ENCODE measurements at regions not wholly inside any gene's neighbourhood (a gene's known extent, or its start where the extent isn't known, plus 50 kb on each side); places are given as distances from the start of the nearest gene placed in this dataset.
"Not testable (repeated sequence)": the region's sequence is repeated elsewhere in the genome, so short reads cannot be mapped to it uniquely, and the experiment has no call there.

DNA sequence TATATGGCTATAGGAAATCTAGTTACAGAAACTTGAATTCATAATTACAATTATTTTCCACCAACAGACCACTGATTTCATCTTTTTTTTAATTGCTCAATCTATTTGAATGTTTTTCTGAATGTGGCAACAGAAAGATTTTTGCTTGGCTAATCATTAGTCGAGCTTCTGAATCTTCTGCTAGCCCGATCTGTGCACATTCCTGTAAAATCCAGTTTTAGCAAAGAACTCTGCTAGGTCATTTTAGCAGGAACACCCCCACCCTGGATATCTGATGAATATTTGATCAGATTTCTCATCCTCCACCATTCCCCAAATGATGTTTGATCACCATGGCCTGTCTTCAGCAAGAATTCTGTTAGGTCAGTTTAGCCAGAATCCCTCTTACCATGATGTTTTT, 176.3 kb downstream of the LEPR start:
- no peaks in the 10 kb centered on the region for H3K4me1 ChIP-seq (ENCODE audit: insufficient read depth, low read length)
- no peak overlapping the region for H3K27ac ChIP-seq (ENCODE audit: low read length)
- H3K9ac ChIP-seq (ENCODE audit: low read depth, low read length) = no peak overlapping the region
- H3K4me3 ChIP-seq (ENCODE audit: low read length) = no peak overlapping the region
- no peaks in the 10 kb centered on the region for H3K36me3 ChIP-seq (ENCODE audit: insufficient read depth, low read depth, low read length)
- no peaks in the 10 kb centered on the region for H3K27me3 ChIP-seq (ENCODE audit: insufficient read depth, low read length)
- H3K9me3 ChIP-seq (ENCODE audit: insufficient read depth, low read depth, low read length) = no peaks in the 10 kb centered on the region

GRCh38 chr1:65605621-65606020, 185.2 kb downstream of the LEPR start:
- Histone ChIP-seq H3K9me3 (ENCODE audit: insufficient read depth, low read depth, low read length) (no peaks in the 10 kb centered on the region), H3K9ac (ENCODE audit: low read depth, low read length) (no peak overlapping the region), H3K4me1 (ENCODE audit: insufficient read depth, low read length) (no peaks in the 10 kb centered on the region), H3K27me3 (ENCODE audit: insufficient read depth, low read length) (no peaks in the 10 kb centered on the region), H3K27ac (ENCODE audit: low read length) (no peak overlapping the region), H3K36me3 (ENCODE audit: insufficient read depth, low read depth, low read length) (no peaks in the 10 kb centered on the region), H3K4me3 (ENCODE audit: low read length) (no peak overlapping the region)

DNA sequence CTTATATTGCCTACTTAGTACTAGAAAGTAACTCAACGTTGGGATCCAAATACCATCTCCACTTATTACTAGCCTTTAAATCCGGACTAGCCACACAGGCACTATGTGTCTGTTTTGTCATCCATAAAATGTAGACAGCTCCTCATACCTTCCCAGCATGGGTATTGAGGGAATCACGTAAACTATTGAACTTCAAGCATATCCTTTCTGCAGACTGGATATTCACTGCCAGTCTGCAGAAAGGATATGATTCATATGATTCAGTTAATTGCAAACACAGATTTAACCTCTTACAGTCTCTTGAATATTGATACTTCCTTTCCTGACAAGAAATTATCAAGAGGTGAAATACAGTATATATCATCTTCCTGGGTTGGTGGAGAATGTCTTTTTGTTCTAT, 186.0 kb downstream of the LEPR start:
- Histone ChIP-seq H3K27me3 (ENCODE audit: insufficient read depth, low read length) (no peaks in the 10 kb centered on the region), H3K9ac (ENCODE audit: low read depth, low read length) (no peak overlapping the region), H3K9me3 (ENCODE audit: insufficient read depth, low read depth, low read length) (no peaks in the 10 kb centered on the region), H3K4me1 (ENCODE audit: insufficient read depth, low read length) (no peaks in the 10 kb centered on the region), H3K4me3 (ENCODE audit: low read length) (no peak overlapping the region), H3K36me3 (ENCODE audit: insufficient read depth, low read depth, low read length) (no peaks in the 10 kb centered on the region), H3K27ac (ENCODE audit: low read length) (no peak overlapping the region)

DNA sequence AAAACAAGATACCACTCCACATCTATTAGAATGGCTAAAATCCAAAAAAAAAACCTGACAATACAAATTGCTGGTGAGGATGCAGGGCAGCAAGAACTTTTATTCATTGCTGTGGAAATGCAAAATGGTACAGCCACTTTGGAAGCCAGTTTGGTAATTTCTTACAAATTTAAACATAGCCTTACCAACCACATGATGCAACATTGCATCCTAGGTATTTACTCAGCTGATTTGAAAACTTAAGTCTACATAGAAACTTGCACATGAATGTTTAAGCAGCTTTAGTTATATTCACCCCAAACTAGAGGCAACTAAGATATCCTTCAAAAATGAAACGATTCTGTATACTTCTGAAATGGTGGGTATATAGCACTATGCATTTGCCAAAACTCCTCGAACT, 178.8 kb upstream of the PDE4B start:
- Histone ChIP-seq H3K27ac (ENCODE audit: low read length) (no peak overlapping the region), H3K36me3 (ENCODE audit: insufficient read depth, low read depth, low read length) (no peaks in the 10 kb centered on the region), H3K9me3 (ENCODE audit: insufficient read depth, low read depth, low read length) (no peaks in the 10 kb centered on the region), H3K4me3 (ENCODE audit: low read length) (no peak overlapping the region), H3K4me1 (ENCODE audit: insufficient read depth, low read length) (no peaks in the 10 kb centered on the region), H3K9ac (ENCODE audit: low read depth, low read length) (no peak overlapping the region), H3K27me3 (ENCODE audit: insufficient read depth, low read length) (no peaks in the 10 kb centered on the region)

- H3K9ac ChIP-seq (ENCODE audit: low read depth, low read length) = no peak overlapping the region
- H3K36me3 ChIP-seq (ENCODE audit: insufficient read depth, low read depth, low read length) = no peaks in the 10 kb centered on the region
- H3K27ac ChIP-seq (ENCODE audit: low read length) = no peak overlapping the region
- H3K4me3 ChIP-seq (ENCODE audit: low read length) = no peak overlapping the region
- H3K27me3 ChIP-seq (ENCODE audit: insufficient read depth, low read length) = no peaks in the 10 kb centered on the region
- no peaks in the 10 kb centered on the region for H3K4me1 ChIP-seq (ENCODE audit: insufficient read depth, low read length)
- no peaks in the 10 kb centered on the region for H3K9me3 ChIP-seq (ENCODE audit: insufficient read depth, low read depth, low read length)
These were observed 176.8 kb upstream of the PDE4B start for GRCh38 chr1:65615859-65616258.

- H3K9ac ChIP-seq (ENCODE audit: low read depth, low read length); H3K36me3 ChIP-seq (ENCODE audit: insufficient read depth, low read depth, low read length); H3K27me3 ChIP-seq (ENCODE audit: insufficient read depth, low read length); H3K4me3 ChIP-seq (ENCODE audit: low read length); H3K27ac ChIP-seq (ENCODE audit: low read length); H3K9me3 ChIP-seq (ENCODE audit: insufficient read depth, low read depth, low read length); H3K4me1 ChIP-seq (ENCODE audit: insufficient read depth, low read length): not testable (repeated sequence)
These were observed 171.0 kb upstream of the PDE4B start for GRCh38 chr1:65621721-65622120.

- H3K9ac ChIP-seq (ENCODE audit: low read depth, low read length) = no peak overlapping the region
- H3K4me1 ChIP-seq (ENCODE audit: insufficient read depth, low read length) = no peaks in the 10 kb centered on the region
- no peaks in the 10 kb centered on the region for H3K36me3 ChIP-seq (ENCODE audit: insufficient read depth, low read depth, low read length)
- H3K27me3 ChIP-seq (ENCODE audit: insufficient read depth, low read length) = no peaks in the 10 kb centered on the region
- no peak overlapping the region for H3K4me3 ChIP-seq (ENCODE audit: low read length)
- H3K27ac ChIP-seq (ENCODE audit: low read length) = no peak overlapping the region
- no peaks in the 10 kb centered on the region for H3K9me3 ChIP-seq (ENCODE audit: insufficient read depth, low read depth, low read length)
These were observed 168.8 kb upstream of the PDE4B start for GRCh38 chr1:65623895-65624294.

GRCh38 chr1:65625528-65625927, 167.2 kb upstream of the PDE4B start:
- no peaks in the 10 kb centered on the region for H3K36me3 ChIP-seq (ENCODE audit: insufficient read depth, low read depth, low read length)
- no peaks in the 10 kb centered on the region for H3K9me3 ChIP-seq (ENCODE audit: insufficient read depth, low read depth, low read length)
- H3K9ac ChIP-seq (ENCODE audit: low read depth, low read length) = no peak overlapping the region
- H3K4me1 ChIP-seq (ENCODE audit: insufficient read depth, low read length) = no peaks in the 10 kb centered on the region
- H3K27ac ChIP-seq (ENCODE audit: low read length) = no peak overlapping the region
- H3K4me3 ChIP-seq (ENCODE audit: low read length) = no peak overlapping the region
- no peaks in the 10 kb centered on the region for H3K27me3 ChIP-seq (ENCODE audit: insufficient read depth, low read length)

DNA sequence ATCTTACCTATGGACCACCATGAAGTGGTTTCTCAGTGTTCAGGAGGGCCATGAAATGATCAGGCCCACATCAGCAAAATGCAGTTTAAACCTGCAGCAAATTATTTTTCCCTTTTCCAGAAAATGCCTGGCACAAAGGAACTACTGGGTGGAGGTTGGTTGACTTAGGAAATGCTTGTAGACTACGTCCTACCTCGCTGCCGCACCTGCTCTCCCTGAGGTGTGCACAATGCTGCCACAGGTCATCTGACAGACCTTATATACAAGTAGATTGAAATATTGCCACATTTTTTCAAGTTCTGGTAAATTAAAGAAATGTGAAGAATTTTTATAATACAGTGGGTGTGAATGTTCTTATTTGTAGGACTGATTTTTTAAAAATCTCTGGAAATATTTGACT, 166.7 kb upstream of the PDE4B start:
- Histone ChIP-seq H3K36me3 (ENCODE audit: insufficient read depth, low read depth, low read length) (no peaks in the 10 kb centered on the region), H3K4me1 (ENCODE audit: insufficient read depth, low read length) (no peaks in the 10 kb centered on the region), H3K4me3 (ENCODE audit: low read length) (no peak overlapping the region), H3K9ac (ENCODE audit: low read depth, low read length) (no peak overlapping the region), H3K27ac (ENCODE audit: low read length) (no peak overlapping the region), H3K9me3 (ENCODE audit: insufficient read depth, low read depth, low read length) (no peaks in the 10 kb centered on the region), H3K27me3 (ENCODE audit: insufficient read depth, low read length) (no peaks in the 10 kb centered on the region)

DNA sequence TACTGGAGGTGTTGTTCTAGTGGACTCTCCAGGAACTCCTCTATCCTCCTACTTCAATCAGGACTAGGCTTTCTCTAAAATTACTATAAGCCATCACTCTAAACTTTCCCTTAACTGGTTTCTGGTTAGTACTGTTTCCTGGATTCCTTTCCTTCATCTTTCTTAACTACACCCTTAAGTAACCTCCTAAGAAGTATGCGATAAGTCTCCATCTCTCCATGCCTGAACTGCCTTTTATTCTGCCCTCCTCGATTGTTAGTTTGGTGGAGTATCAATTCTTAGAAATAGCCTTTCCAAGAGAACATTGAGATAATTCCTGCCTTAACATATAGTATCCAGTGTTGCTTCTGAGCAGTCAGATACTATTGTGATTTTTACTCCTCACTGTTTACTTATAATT, 162.9 kb upstream of the PDE4B start:
- Histone ChIP-seq H3K4me1 (ENCODE audit: insufficient read depth, low read length) (no peaks in the 10 kb centered on the region), H3K27me3 (ENCODE audit: insufficient read depth, low read length) (no peaks in the 10 kb centered on the region), H3K9me3 (ENCODE audit: insufficient read depth, low read depth, low read length) (no peaks in the 10 kb centered on the region), H3K4me3 (ENCODE audit: low read length) (no peak overlapping the region), H3K27ac (ENCODE audit: low read length) (no peak overlapping the region), H3K36me3 (ENCODE audit: insufficient read depth, low read depth, low read length) (no peaks in the 10 kb centered on the region), H3K9ac (ENCODE audit: low read depth, low read length) (no peak overlapping the region)

DNA sequence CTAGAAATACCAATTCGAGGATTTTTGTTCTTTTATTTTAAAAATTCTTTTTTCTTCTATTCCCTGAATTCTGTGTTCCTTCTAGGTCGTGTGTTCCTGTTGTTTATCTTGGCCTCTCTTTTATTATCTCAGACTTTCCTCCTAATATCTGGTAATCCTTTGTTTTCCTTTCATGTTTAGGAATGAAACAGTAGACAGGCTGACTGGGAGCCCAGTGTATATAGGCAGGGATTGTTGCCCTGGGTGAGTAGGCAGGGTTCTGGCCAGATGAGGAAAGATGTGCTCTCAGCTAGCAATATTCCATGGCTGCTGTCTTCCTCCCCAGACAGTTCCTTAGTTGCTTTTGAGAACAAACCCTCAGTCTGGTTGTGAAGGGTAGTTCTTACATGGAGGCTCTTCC, 161.8 kb upstream of the PDE4B start:
- Histone ChIP-seq H3K9me3 (ENCODE audit: insufficient read depth, low read depth, low read length) (no peaks in the 10 kb centered on the region), H3K27me3 (ENCODE audit: insufficient read depth, low read length) (no peaks in the 10 kb centered on the region), H3K27ac (ENCODE audit: low read length) (no peak overlapping the region), H3K36me3 (ENCODE audit: insufficient read depth, low read depth, low read length) (no peaks in the 10 kb centered on the region), H3K4me1 (ENCODE audit: insufficient read depth, low read length) (no peaks in the 10 kb centered on the region), H3K9ac (ENCODE audit: low read depth, low read length) (no peak overlapping the region), H3K4me3 (ENCODE audit: low read length) (no peak overlapping the region)

DNA sequence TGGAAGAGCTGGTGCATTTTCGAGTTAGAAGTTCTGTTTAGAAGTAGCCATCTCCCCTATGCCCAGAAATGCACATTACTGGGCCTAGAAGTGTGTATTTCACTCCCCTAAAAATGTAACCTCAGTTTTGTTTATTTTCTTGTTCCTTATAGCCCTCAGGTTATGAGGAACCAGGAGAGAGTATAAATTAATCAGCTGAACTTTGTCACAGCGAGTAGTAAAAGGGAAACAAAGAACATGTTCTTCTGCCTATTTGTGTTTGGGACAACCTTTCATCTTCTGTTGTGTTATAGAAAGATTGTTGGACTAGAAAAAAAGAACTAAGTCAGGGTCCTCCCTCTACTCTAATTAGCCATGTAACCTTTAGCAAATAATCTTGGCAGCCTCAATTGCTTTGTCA, 160.5 kb upstream of the PDE4B start:
- H3K27me3 ChIP-seq (ENCODE audit: insufficient read depth, low read length) = no peaks in the 10 kb centered on the region
- no peaks in the 10 kb centered on the region for H3K36me3 ChIP-seq (ENCODE audit: insufficient read depth, low read depth, low read length)
- H3K27ac ChIP-seq (ENCODE audit: low read length) = no peak overlapping the region
- no peak overlapping the region for H3K4me3 ChIP-seq (ENCODE audit: low read length)
- H3K9ac ChIP-seq (ENCODE audit: low read depth, low read length) = no peak overlapping the region
- H3K9me3 ChIP-seq (ENCODE audit: insufficient read depth, low read depth, low read length) = no peaks in the 10 kb centered on the region
- H3K4me1 ChIP-seq (ENCODE audit: insufficient read depth, low read length) = no peaks in the 10 kb centered on the region

DNA sequence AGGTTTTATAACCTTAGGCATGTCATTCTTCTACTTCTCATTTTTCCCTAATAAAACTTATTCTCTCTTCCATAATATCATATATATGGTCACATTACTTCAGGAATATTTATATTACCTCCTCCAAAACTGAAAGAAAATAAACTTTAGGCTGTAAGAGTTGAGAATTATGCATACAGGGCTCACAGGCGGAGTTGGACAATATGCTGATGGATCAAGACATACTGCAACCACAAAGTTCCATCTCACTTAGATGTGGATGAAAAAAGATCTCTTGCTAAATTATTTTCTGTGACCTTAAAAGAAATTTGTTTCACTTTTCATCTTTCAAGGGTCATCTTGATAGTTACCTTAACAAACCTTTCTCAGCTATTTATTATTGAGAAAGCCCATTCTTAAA, 152.6 kb upstream of the PDE4B start:
- H3K27me3 ChIP-seq (ENCODE audit: insufficient read depth, low read length) = no peaks in the 10 kb centered on the region
- no peak overlapping the region for H3K27ac ChIP-seq (ENCODE audit: low read length)
- H3K4me3 ChIP-seq (ENCODE audit: low read length) = no peak overlapping the region
- no peaks in the 10 kb centered on the region for H3K36me3 ChIP-seq (ENCODE audit: insufficient read depth, low read depth, low read length)
- H3K9ac ChIP-seq (ENCODE audit: low read depth, low read length) = no peak overlapping the region
- no peaks in the 10 kb centered on the region for H3K4me1 ChIP-seq (ENCODE audit: insufficient read depth, low read length)
- H3K9me3 ChIP-seq (ENCODE audit: insufficient read depth, low read depth, low read length) = no peaks in the 10 kb centered on the region
